ENCODE measurements at regions not wholly inside any gene's neighbourhood (a gene's known extent, or its start where the extent isn't known, plus 50 kb on each side); places are given as distances from the start of the nearest gene placed in this dataset.
"Not testable (repeated sequence)": the region's sequence is repeated elsewhere in the genome, so short reads cannot be mapped to it uniquely, and the experiment has no call there.

- no peak for DNase-seq
- Histone ChIP-seq H3K27ac (no peak overlapping the region), H3K4me3 (no peak overlapping the region), H3K27me3 (no peaks in the 10 kb centered on the region), H3K9me3 (replicated peaks) (no peaks in the 10 kb centered on the region), H3K4me1 (peaks cover 5% of the 10 kb centered on the region; the same call in 1 of the 2 replicates), H3K36me3 (no peaks in the 10 kb centered on the region)
Measured at GRCh38 chr7:37535841-37536240, 87.2 kb upstream of the ELMO1 start.

GRCh38 chr7:37536706-37537105, 88.0 kb upstream of the ELMO1 start:
- Histone ChIP-seq H3K4me3 (no peak overlapping the region), H3K36me3 (no peaks in the 10 kb centered on the region), H3K9me3 (replicated peaks) (no peaks in the 10 kb centered on the region), H3K27me3 (no peaks in the 10 kb centered on the region), H3K27ac (no peak overlapping the region), H3K4me1 (peaks cover under 1% of the 10 kb centered on the region; the same call in 1 of the 2 replicates)
- DNase-seq, result no peak

- H3K36me3 ChIP-seq, result no peaks in the 10 kb centered on the region
- DNase-seq, result no peak
- no peaks in the 10 kb centered on the region for H3K9me3 ChIP-seq (replicated peaks)
- no peaks in the 10 kb centered on the region for H3K4me1 ChIP-seq
- H3K27me3 ChIP-seq, result no peaks in the 10 kb centered on the region
- H3K27ac ChIP-seq, result no peak overlapping the region
- H3K4me3 ChIP-seq, result no peak overlapping the region
Measured at GRCh38 chr7:37537439-37537838, 88.8 kb upstream of the ELMO1 start.

GRCh38 chr7:37538945-37539344, 90.3 kb upstream of the ELMO1 start:
- H3K36me3 ChIP-seq, result no peaks in the 10 kb centered on the region
- no peaks in the 10 kb centered on the region for H3K9me3 ChIP-seq (replicated peaks)
- H3K4me3 ChIP-seq, result no peak overlapping the region
- no peaks in the 10 kb centered on the region for H3K27me3 ChIP-seq
- no peak overlapping the region for H3K27ac ChIP-seq
- DNase-seq, result no peak
- no peaks in the 10 kb centered on the region for H3K4me1 ChIP-seq

GRCh38 chr7:37540917-37541316, 92.3 kb upstream of the ELMO1 start:
- H3K4me3 ChIP-seq, result no peak overlapping the region
- no peak for DNase-seq
- no peaks in the 10 kb centered on the region for H3K9me3 ChIP-seq (replicated peaks)

GRCh38 chr7:37541810-37542443, 93.3 kb upstream of the ELMO1 start:
- H3K4me3 ChIP-seq, result no peak overlapping the region
- no peak for DNase-seq
- H3K4me1 ChIP-seq, result no peaks in the 10 kb centered on the region
- no peak overlapping the region for H3K27ac ChIP-seq
- no peaks in the 10 kb centered on the region for H3K36me3 ChIP-seq
- H3K9me3 ChIP-seq (replicated peaks), result no peaks in the 10 kb centered on the region
- no peaks in the 10 kb centered on the region for H3K27me3 ChIP-seq

More at GRCh38 chr7:37540917-37541316, 92.3 kb upstream of the ELMO1 start:
- H3K4me1 ChIP-seq, result no peaks in the 10 kb centered on the region
- no peaks in the 10 kb centered on the region for H3K36me3 ChIP-seq
- no peaks in the 10 kb centered on the region for H3K27me3 ChIP-seq
- no peak overlapping the region for H3K27ac ChIP-seq

- Histone ChIP-seq H3K4me1 (no peaks in the 10 kb centered on the region), H3K9me3 (replicated peaks) (no peaks in the 10 kb centered on the region), H3K36me3 (no peaks in the 10 kb centered on the region), H3K4me3 (no peak overlapping the region), H3K27me3 (no peaks in the 10 kb centered on the region), H3K27ac (no peak overlapping the region)
- no peak for DNase-seq
Measured at GRCh38 chr7:37545619-37546534, 97.2 kb upstream of the ELMO1 start.

- DNase-seq, result no peak
- no peaks in the 10 kb centered on the region for H3K9me3 ChIP-seq (replicated peaks)
- H3K4me3 ChIP-seq, result no peak overlapping the region
- no peaks in the 10 kb centered on the region for H3K36me3 ChIP-seq
- no peaks in the 10 kb centered on the region for H3K27me3 ChIP-seq
- no peak overlapping the region for H3K27ac ChIP-seq
- no peaks in the 10 kb centered on the region for H3K4me1 ChIP-seq
Measured at GRCh38 chr7:37546677-37547076, 98.0 kb upstream of the ELMO1 start.

- H3K36me3 ChIP-seq, result no peaks in the 10 kb centered on the region
- no peak overlapping the region for H3K27ac ChIP-seq
- DNase-seq, result no peak
- H3K4me3 ChIP-seq, result no peak overlapping the region
- no peaks in the 10 kb centered on the region for H3K27me3 ChIP-seq
- H3K9me3 ChIP-seq (replicated peaks), result no peaks in the 10 kb centered on the region
- H3K4me1 ChIP-seq, result no peaks in the 10 kb centered on the region
Measured at GRCh38 chr7:37549076-37549931, 100.6 kb upstream of the ELMO1 start.

GRCh38 chr7:37550426-37550825, 101.8 kb upstream of the ELMO1 start:
- Histone ChIP-seq H3K27ac (no peak overlapping the region), H3K27me3 (no peaks in the 10 kb centered on the region), H3K9me3 (replicated peaks) (no peaks in the 10 kb centered on the region), H3K4me1 (no peaks in the 10 kb centered on the region), H3K4me3 (no peak overlapping the region), H3K36me3 (no peaks in the 10 kb centered on the region)
- DNase-seq, result no peak

GRCh38 chr7:37550872-37551271, 102.2 kb upstream of the ELMO1 start:
- no peak for DNase-seq
- no peak overlapping the region for H3K4me3 ChIP-seq
- no peaks in the 10 kb centered on the region for H3K36me3 ChIP-seq
- no peaks in the 10 kb centered on the region for H3K9me3 ChIP-seq (replicated peaks)
- H3K27me3 ChIP-seq, result no peaks in the 10 kb centered on the region
- no peak overlapping the region for H3K27ac ChIP-seq
- no peaks in the 10 kb centered on the region for H3K4me1 ChIP-seq

- H3K36me3 ChIP-seq, result no peaks in the 10 kb centered on the region
- H3K9me3 ChIP-seq (replicated peaks), result no peaks in the 10 kb centered on the region
- no peak overlapping the region for H3K4me3 ChIP-seq
- no peaks in the 10 kb centered on the region for H3K27me3 ChIP-seq
- DNase-seq, result no peak
- no peak overlapping the region for H3K27ac ChIP-seq
- H3K4me1 ChIP-seq, result no peaks in the 10 kb centered on the region
Measured at GRCh38 chr7:37552030-37552429, 103.4 kb upstream of the ELMO1 start.

- not testable (repeated sequence) for H3K27ac ChIP-seq; H3K27me3 ChIP-seq; H3K4me3 ChIP-seq; H3K9me3 ChIP-seq (replicated peaks); H3K4me1 ChIP-seq; H3K36me3 ChIP-seq; DNase-seq
Measured at GRCh38 chr7:37552439-37552838, 103.8 kb upstream of the ELMO1 start.

GRCh38 chr7:37555528-37555927, 106.9 kb upstream of the ELMO1 start:
- Histone ChIP-seq H3K4me3 (no peak overlapping the region), H3K36me3 (no peaks in the 10 kb centered on the region), H3K9me3 (replicated peaks) (no peaks in the 10 kb centered on the region), H3K4me1 (no peaks in the 10 kb centered on the region), H3K27ac (no peak overlapping the region), H3K27me3 (no peaks in the 10 kb centered on the region)
- DNase-seq, result no peak
